CD4-positive, alpha-beta T cell (primary cell): ENCODE measurements at regions not wholly inside any gene's neighbourhood (a gene's known extent, or its start where the extent isn't known, plus 50 kb on each side); places are given as distances from the start of the nearest gene placed in this dataset.
A peak's percentile ranks its signal among the peaks of the same experiment; 100 is the strongest.

Source experiments
- ATAC-seq: fragments of 200-7000 bp; cut with Tn5 transposase; one replicate; pipeline ENCODE4 v1.10.0; 2022; ENCODE audit warnings: mild to moderate bottlenecking; ENCODE audit not compliant: poor library complexity
- CTCF ChIA-PET: fragments of 350-600 bp; sonication (Branson Sonifier 250); formaldehyde crosslinking; loops from one replicate; lab custom pipeline; 2021; ENCODE audit warnings: antibody characterized with exemption, inconsistent platforms; lab: Charles Lee
- POLR2A ChIA-PET: fragments of 350-600 bp; sonication (Branson Sonifier 250); formaldehyde crosslinking; loops from one replicate; lab custom pipeline; 2021; ENCODE audit warnings: antibody characterized with exemption, inconsistent platforms; lab: Charles Lee
- DNase-seq, 14 experiments: peaks; one replicate each; pipeline ENCODE4 v3.0.0-alpha.2; 2013 to 2020; ENCODE audit warnings: mixed read lengths in 2 of 14
- H3K27ac ChIP-seq, 2 donors: one replicate each; pipeline versions ENCODE4 v1.5.1 to v1.7.0; 2013; ENCODE audit warnings: low read length in 2 of 2, low read depth in 1 of 2, mild to moderate bottlenecking in 1 of 2
- H3K27me3 ChIP-seq, 2 experiments: 1 replicate in 1 of 2; 2 replicates in 1 of 2; pipeline versions ENCODE4 v1.6.1 to v1.7.0; 2013; ENCODE audit warnings: low read length in 2 of 2, control low read depth in 1 of 2, mild to moderate bottlenecking in 1 of 2, moderate library complexity in 1 of 2; ENCODE audit not compliant: insufficient read depth in 2 of 2, control insufficient read depth in 1 of 2
- H3K36me3 ChIP-seq: one replicate; pipeline ENCODE4 v1.6.1; 2013; ENCODE audit warnings: low read length, control low read depth; ENCODE audit not compliant: insufficient read depth
- H3K4me1 ChIP-seq: one replicate; pipeline ENCODE4 v1.6.1; 2013; ENCODE audit warnings: low read length, control low read depth; ENCODE audit not compliant: insufficient read depth
- H3K4me3 ChIP-seq: one replicate; pipeline ENCODE4 v1.5.1; 2013; ENCODE audit warnings: mild to moderate bottlenecking, low read length, moderate library complexity
- H3K9me3 ChIP-seq, 2 experiments: 1 replicate in 1 of 2; 2 replicates in 1 of 2; pipeline versions ENCODE4 v1.6.1 to v1.7.0; 2013; ENCODE audit warnings: low read length in 2 of 2, mild to moderate bottlenecking in 2 of 2, control low read depth in 1 of 2, moderate library complexity in 1 of 2; ENCODE audit not compliant: control insufficient read depth in 1 of 2, insufficient read depth in 1 of 2
- H3K27ac Mint-ChIP-seq: one replicate; pipeline ENCODE4 v1.8.0; 2020; ENCODE audit warnings: mixed read lengths
- H3K27me3 Mint-ChIP-seq: one replicate; pipeline ENCODE4 v1.8.0; 2021; ENCODE audit warnings: mixed read lengths
- H3K36me3 Mint-ChIP-seq: one replicate; pipeline ENCODE4 v1.8.0; 2021; ENCODE audit warnings: low read depth, mixed read lengths
- H3K4me1 Mint-ChIP-seq: one replicate; pipeline ENCODE4 v1.8.0; 2021; ENCODE audit warnings: low read depth, mixed read lengths
- H3K4me3 Mint-ChIP-seq: one replicate; pipeline ENCODE4 v1.8.0; 2020; ENCODE audit warnings: mild to moderate bottlenecking, mixed read lengths
- H3K9me3 Mint-ChIP-seq: one replicate; pipeline ENCODE4 v1.8.0; 2020; ENCODE audit warnings: mixed read lengths
- CTCF ChIP-seq: fragments of 200-600 bp; IDR thresholded peaks from one replicate; pipeline ENCODE4 v1.8.0; 2022; ENCODE audit warnings: antibody characterized with exemption, mild to moderate bottlenecking
- intact Hi-C, 2 experiments: fragments of 100-400 bp; cut with DNase I in 1 of 2; cut with micrococcal nuclease in 1 of 2; formaldehyde crosslinking; loops; one replicate each; pipeline versions ENCODE4 v1.15.1 to v1.9.0; 2023 to 2025; cut with DNase I, micrococcal nuclease

- no peak for TF ChIP-seq CTCF
- intact Hi-C loops = loop anchor here in 1 of 2 experiments (2.0 to 5.0 kb wide), 2 partner anchors 19 to 44 kb away; no protein-coding TSS in a partner anchor
- peak overlapping the region; percentile 83 for H3K4me3 Mint-ChIP-seq
- no peaks in the 10 kb centered on the region for H3K9me3 Mint-ChIP-seq
- CTCF ChIA-PET = interaction anchor here (0.8 to 3.1 kb wide), 5 partner anchors 12 to 100 kb away, joined by 3 to 7 read pairs (median 3); no protein-coding TSS in a partner anchor
- H3K4me1 Mint-ChIP-seq = peaks cover 71% of the 10 kb centered on the region
- H3K27me3 Mint-ChIP-seq = no peaks in the 10 kb centered on the region
- H3K27me3 ChIP-seq = no peaks in the 10 kb centered on the region
- peaks cover 77% of the 10 kb centered on the region for H3K4me1 ChIP-seq
- POLR2A ChIA-PET = interaction anchor here (0.6 to 3.0 kb wide), 15 partner anchors 9 to 344 kb away, joined by 3 to 20 read pairs (median 4); partner anchors contain the start of gene TMEM160
- H3K4me3 ChIP-seq = peak overlapping the region; percentile 53
- H3K36me3 ChIP-seq = no peaks in the 10 kb centered on the region
- peak in 2 of 14 experiments; percentile 16 to 34 for DNase-seq
- H3K27ac Mint-ChIP-seq = peak overlapping the region; percentile 90
- no peaks in the 10 kb centered on the region for H3K36me3 Mint-ChIP-seq
- ATAC-seq = no peak
- H3K9me3 ChIP-seq = no peaks in the 10 kb centered on the region
- H3K27ac ChIP-seq = peak overlapping the region in 1 of 2 donors; percentile 27
These were observed 63.7 kb upstream of the NPAS1 start for GRCh38 chr19:46955813-46956371.

- H3K27ac Mint-ChIP-seq = no peak overlapping the region
- POLR2A ChIA-PET = no interaction called here
- Histone ChIP-seq H3K36me3 (no peaks in the 10 kb centered on the region), H3K4me3 (no peak overlapping the region), H3K27me3 (no peaks in the 10 kb centered on the region), H3K4me1 (peaks cover 69% of the 10 kb centered on the region), H3K9me3 (no peaks in the 10 kb centered on the region), H3K27ac (no peak overlapping the region)
- no peak overlapping the region for H3K4me3 Mint-ChIP-seq
- intact Hi-C loops = loop anchor here in 1 of 2 experiments (5.0 kb wide), 1 partner anchor 46 kb away; no protein-coding TSS in a partner anchor
- no peaks in the 10 kb centered on the region for H3K9me3 Mint-ChIP-seq
- peaks cover 5% of the 10 kb centered on the region for H3K36me3 Mint-ChIP-seq
- ATAC-seq = no peak
- no peaks in the 10 kb centered on the region for H3K27me3 Mint-ChIP-seq
- peaks cover 55% of the 10 kb centered on the region for H3K4me1 Mint-ChIP-seq
- no peak for TF ChIP-seq CTCF
- CTCF ChIA-PET = no interaction called here
- DNase-seq = no peak
These were observed 61.1 kb upstream of the NPAS1 start for GRCh38 chr19:46958532-46958931.

GRCh38 chr19:46959894-46960556, 59.6 kb upstream of the NPAS1 start:
- Mint-ChIP-seq H3K27ac (no peak overlapping the region), H3K4me3 (no peak overlapping the region)
- intact Hi-C loops = loop anchor here in 1 of 2 experiments (5.0 kb wide), 1 partner anchor 48 kb away; no protein-coding TSS in a partner anchor

More at GRCh38 chr19:46959894-46960556, 59.6 kb upstream of the NPAS1 start:
- POLR2A ChIA-PET = no interaction called here
- Mint-ChIP-seq H3K36me3 (peaks cover 6% of the 10 kb centered on the region), H3K9me3 (no peaks in the 10 kb centered on the region), H3K27me3 (no peaks in the 10 kb centered on the region), H3K4me1 (peaks cover 41% of the 10 kb centered on the region)
- no peak for DNase-seq
- peaks cover 55% of the 10 kb centered on the region for H3K4me1 ChIP-seq
- CTCF ChIA-PET = no interaction called here
- H3K9me3 ChIP-seq = no peaks in the 10 kb centered on the region
- no peak for ATAC-seq
- TF ChIP-seq CTCF = no peak
- H3K36me3 ChIP-seq = no peaks in the 10 kb centered on the region
- H3K27me3 ChIP-seq = no peaks in the 10 kb centered on the region
- H3K27ac ChIP-seq = no peak overlapping the region
- no peak overlapping the region for H3K4me3 ChIP-seq
